ENCODE measurements at regions not wholly inside any gene's neighbourhood (a gene's known extent, or its start where the extent isn't known, plus 50 kb on each side); places are given as distances from the start of the nearest gene placed in this dataset.

DNA sequence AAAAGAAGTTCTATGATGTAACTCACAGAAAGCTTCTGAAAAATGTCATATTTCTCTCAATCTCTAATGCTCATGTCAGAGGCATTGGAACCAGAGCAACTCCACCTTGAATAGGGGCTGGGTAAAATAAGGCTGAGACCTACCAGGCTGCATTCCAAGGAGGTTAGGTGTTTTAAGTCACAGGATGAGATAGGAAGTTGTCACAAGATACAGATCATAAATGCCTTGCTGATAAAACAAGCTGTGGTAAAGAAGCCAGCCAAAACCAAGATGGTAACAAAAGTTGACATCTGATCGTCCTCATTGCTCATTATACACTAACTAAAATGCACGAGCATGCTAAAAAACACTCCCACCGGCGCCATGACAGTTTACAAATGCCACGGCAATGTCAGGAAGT is 411.1 kb upstream of the GRIA1 start:
- TF ChIP-seq, protein P1, sequence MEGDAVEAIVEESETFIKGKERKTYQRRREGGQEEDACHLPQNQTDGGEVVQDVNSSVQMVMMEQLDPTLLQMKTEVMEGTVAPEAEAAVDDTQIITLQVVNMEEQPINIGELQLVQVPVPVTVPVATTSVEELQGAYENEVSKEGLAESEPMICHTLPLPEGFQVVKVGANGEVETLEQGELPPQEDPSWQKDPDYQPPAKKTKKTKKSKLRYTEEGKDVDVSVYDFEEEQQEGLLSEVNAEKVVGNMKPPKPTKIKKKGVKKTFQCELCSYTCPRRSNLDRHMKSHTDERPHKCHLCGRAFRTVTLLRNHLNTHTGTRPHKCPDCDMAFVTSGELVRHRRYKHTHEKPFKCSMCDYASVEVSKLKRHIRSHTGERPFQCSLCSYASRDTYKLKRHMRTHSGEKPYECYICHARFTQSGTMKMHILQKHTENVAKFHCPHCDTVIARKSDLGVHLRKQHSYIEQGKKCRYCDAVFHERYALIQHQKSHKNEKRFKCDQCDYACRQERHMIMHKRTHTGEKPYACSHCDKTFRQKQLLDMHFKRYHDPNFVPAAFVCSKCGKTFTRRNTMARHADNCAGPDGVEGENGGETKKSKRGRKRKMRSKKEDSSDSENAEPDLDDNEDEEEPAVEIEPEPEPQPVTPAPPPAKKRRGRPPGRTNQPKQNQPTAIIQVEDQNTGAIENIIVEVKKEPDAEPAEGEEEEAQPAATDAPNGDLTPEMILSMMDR (IDR thresholded peaks at IDR 0.05) = no peak
- intact Hi-C loops (cut with DNase I) = no loop called here
- H3K27me3 ChIP-seq = no peaks in the 10 kb centered on the region
- no peak for DNase-seq
- H3K27ac ChIP-seq = no peak overlapping the region
- no peak overlapping the region for H3K9ac ChIP-seq (ENCODE audit: low read depth in 2 of 2, low read length in 2 of 2)
- no peaks in the 10 kb centered on the region for H3K36me3 ChIP-seq
- H3K9me3 ChIP-seq = no peaks in the 10 kb centered on the region
- no peak overlapping the region for H3K4me3 ChIP-seq
- H3K4me1 ChIP-seq = no peaks in the 10 kb centered on the region

DNA sequence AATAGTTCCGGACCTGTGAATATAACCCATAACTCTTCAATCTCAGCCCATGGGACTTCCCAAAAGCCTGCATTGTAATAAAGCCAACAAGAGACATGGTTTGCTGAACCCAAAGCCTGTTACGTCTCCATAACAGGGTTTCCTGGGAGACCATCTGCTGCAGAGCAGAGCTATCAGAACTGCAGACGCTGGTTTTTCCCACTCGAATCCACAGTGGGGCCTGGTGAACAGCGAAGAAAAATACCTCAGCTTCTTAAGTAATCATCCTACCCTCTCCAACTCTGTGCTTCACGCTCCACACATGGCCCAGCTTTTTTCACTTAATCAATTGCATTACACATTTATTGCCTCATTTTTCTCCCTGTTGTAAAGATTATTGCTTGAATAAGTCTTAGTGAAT is 409.5 kb upstream of the GRIA1 start:
- no peaks in the 10 kb centered on the region for H3K9me3 ChIP-seq
- TF ChIP-seq, protein P1 (IDR thresholded peaks at IDR 0.05) = no peak
- no peak overlapping the region for H3K9ac ChIP-seq (ENCODE audit: low read depth in 2 of 2, low read length in 2 of 2)
- no peaks in the 10 kb centered on the region for H3K27me3 ChIP-seq
- no peaks in the 10 kb centered on the region for H3K4me1 ChIP-seq
- no peaks in the 10 kb centered on the region for H3K36me3 ChIP-seq
- intact Hi-C loops (cut with DNase I) = no loop called here
- no peak overlapping the region for H3K27ac ChIP-seq
- DNase-seq = no peak
- H3K4me3 ChIP-seq = no peak overlapping the region

DNA sequence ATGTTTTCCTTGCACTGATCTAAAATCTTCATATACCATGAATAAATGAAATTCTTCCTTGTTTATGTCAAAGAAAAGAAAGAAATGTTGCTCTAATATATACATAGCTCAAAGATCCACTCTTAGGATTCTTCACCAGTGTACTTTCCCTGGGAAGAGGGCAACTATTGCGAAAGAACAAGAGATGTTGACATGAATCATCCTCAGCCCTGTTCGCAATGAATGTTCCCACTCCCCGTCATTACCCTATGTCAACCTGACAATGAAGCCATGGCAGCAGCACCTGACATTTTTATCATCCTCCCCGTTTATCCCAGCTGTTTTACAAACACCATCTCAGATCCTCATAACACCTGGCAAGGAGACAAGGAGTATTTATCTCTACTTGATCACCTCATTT is 409.1 kb upstream of the GRIA1 start:
- no peaks in the 10 kb centered on the region for H3K4me1 ChIP-seq
- TF ChIP-seq, protein P1 (IDR thresholded peaks at IDR 0.05) = no peak
- no peaks in the 10 kb centered on the region for H3K9me3 ChIP-seq
- DNase-seq = no peak
- H3K36me3 ChIP-seq = no peaks in the 10 kb centered on the region
- intact Hi-C loops (cut with DNase I) = no loop called here
- H3K27me3 ChIP-seq = no peaks in the 10 kb centered on the region
- H3K27ac ChIP-seq = no peak overlapping the region
- no peak overlapping the region for H3K9ac ChIP-seq (ENCODE audit: low read depth in 2 of 2, low read length in 2 of 2)
- H3K4me3 ChIP-seq = no peak overlapping the region

DNA sequence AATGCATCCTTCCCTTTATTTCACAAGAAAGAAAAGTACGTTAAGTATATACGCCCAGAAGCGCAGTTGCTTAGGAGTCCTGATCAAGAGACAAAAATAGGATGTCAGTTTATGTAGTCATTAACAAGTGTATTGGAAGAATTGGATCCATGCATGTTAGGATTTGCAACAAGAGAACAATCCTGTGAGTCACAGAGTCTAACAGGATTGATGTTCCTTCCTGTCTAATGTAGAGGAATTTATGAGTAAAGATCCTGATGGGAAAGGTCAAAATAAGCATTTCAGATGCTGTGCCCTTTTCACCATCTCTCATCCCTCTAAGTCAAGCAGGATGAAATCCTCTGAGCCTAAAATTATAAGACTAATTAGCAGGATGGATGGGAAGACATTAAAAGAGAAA is 406.0 kb upstream of the GRIA1 start:
- DNase-seq = no peak
- H3K9me3 ChIP-seq = no peaks in the 10 kb centered on the region
- TF ChIP-seq, protein P1 (IDR thresholded peaks at IDR 0.05) = no peak
- no peaks in the 10 kb centered on the region for H3K4me1 ChIP-seq
- no peak overlapping the region for H3K4me3 ChIP-seq
- no peaks in the 10 kb centered on the region for H3K27me3 ChIP-seq
- no peak overlapping the region for H3K27ac ChIP-seq
- H3K36me3 ChIP-seq = no peaks in the 10 kb centered on the region
- no peak overlapping the region for H3K9ac ChIP-seq (ENCODE audit: low read depth in 2 of 2, low read length in 2 of 2)
- intact Hi-C loops (cut with DNase I) = no loop called here

DNA sequence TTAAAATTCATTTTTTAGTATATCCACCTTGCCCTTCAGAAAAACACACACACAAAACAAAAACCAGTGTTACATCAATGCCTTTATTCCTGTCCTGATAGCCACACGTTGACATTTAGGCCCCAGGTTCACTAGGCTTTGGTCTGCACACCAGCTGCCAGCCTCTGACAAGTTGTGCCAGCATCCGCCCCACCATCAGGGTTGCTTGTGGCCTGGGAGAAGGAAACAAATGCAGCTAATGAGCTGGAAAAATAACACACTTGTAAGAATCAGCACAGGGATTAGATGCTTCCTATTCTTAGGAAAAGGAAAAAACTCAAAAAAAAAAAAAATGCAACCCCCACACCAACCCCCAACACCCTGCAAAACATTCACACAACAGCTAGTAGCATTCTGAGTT is 404.0 kb upstream of the GRIA1 start:
- TF ChIP-seq, protein P1 (IDR thresholded peaks at IDR 0.05) = no peak
- no peak overlapping the region for H3K9ac ChIP-seq (ENCODE audit: low read depth in 2 of 2, low read length in 2 of 2)

GRCh38 chr5:153088538-153088937 is 401.9 kb upstream of the GRIA1 start:
- Histone ChIP-seq H3K4me1 (no peaks in the 10 kb centered on the region), H3K9me3 (no peaks in the 10 kb centered on the region), H3K27ac (no peak overlapping the region), H3K27me3 (no peaks in the 10 kb centered on the region), H3K36me3 (no peaks in the 10 kb centered on the region), H3K4me3 (no peak overlapping the region), H3K9ac (ENCODE audit: low read depth in 2 of 2, low read length in 2 of 2) (no peak overlapping the region)
- no peak for DNase-seq
- intact Hi-C loops (cut with DNase I) = no loop called here
- TF ChIP-seq, protein P1 (IDR thresholded peaks at IDR 0.05) = no peak

More for the DNA sequence above, 404.0 kb upstream of the GRIA1 start:
- no peak for DNase-seq
- intact Hi-C loops (cut with DNase I) = no loop called here
- H3K27me3 ChIP-seq = no peaks in the 10 kb centered on the region
- H3K4me3 ChIP-seq = no peak overlapping the region
- H3K4me1 ChIP-seq = no peaks in the 10 kb centered on the region
- no peaks in the 10 kb centered on the region for H3K9me3 ChIP-seq
- no peak overlapping the region for H3K27ac ChIP-seq
- H3K36me3 ChIP-seq = no peaks in the 10 kb centered on the region

Data from colonic mucosa (tissue), 4 donors.